ENCODE measurements at regions not wholly inside any gene's neighbourhood (a gene's known extent, or its start where the extent isn't known, plus 50 kb on each side); places are given as distances from the start of the nearest gene placed in this dataset.

- TF ChIP-seq CTCF (IDR thresholded peaks at IDR 0.05) (no peak), EZH2 (IDR thresholded peaks at IDR 0.05; ENCODE audit: borderline replicate concordance, insufficient read depth, low read depth, low read length, poor library complexity, severe bottlenecking) (no peak)
Observed at GRCh38 chr4:24745172-24745895, 50.0 kb upstream of the SOD3 start.

Data from B cell (primary cell).